ENCODE measurements at regions not wholly inside any gene's neighbourhood (a gene's known extent, or its start where the extent isn't known, plus 50 kb on each side); places are given as distances from the start of the nearest gene placed in this dataset.
"Not testable (repeated sequence)": the region's sequence is repeated elsewhere in the genome, so short reads cannot be mapped to it uniquely, and the experiment has no call there.

GRCh38 chr4:158410272-158410671 lies 111.4 kb upstream of the RXFP1 start:
- no TSS peak for BruUV-seq (replicated peaks)
- POLR2A ChIA-PET (ENCODE audit: low non-redundant PET): no interaction called here
- intact Hi-C loops (cut with micrococcal nuclease; ENCODE audit: unreplicated experiment): loop anchor here (2.0 to 10.0 kb wide), 3 partner anchors 215 to 795 kb away; no protein-coding TSS in a partner anchor
- Histone ChIP-seq H3K27me3 (replicated peaks; ENCODE audit: insufficient read depth, low read depth, low read length, poor library complexity) (no peaks in the 10 kb centered on the region), H3K4me3 (ENCODE audit: low read depth, low read length, poor library complexity, severe bottlenecking) (no peak overlapping the region), H3K9me3 (ENCODE audit: low read depth, low read length, poor library complexity, severe bottlenecking) (no peaks in the 10 kb centered on the region), H3K4me1 (ENCODE audit: insufficient read depth, low read length, poor library complexity, severe bottlenecking) (no peaks in the 10 kb centered on the region), H3K36me3 (ENCODE audit: insufficient read depth, low read length, poor library complexity, severe bottlenecking) (no peaks in the 10 kb centered on the region), H3K27ac (ENCODE audit: low read depth, low read length, poor library complexity, severe bottlenecking) (no peak overlapping the region)
- peak; percentile 44 for DNase-seq (ENCODE audit: low spot score)
- CTCF ChIA-PET: interaction anchor here (0.6 kb wide), 1 partner anchor 211 kb away, joined by 3 read pairs; no protein-coding TSS in a partner anchor
- TF ChIP-seq CTCF (conservative IDR thresholded peaks at IDR 0.05; ENCODE audit: low read depth, low read length) (peak; percentile 39; the same call in 1 of the 2 replicates), EZH2 (IDR thresholded peaks at IDR 0.05; ENCODE audit: borderline replicate concordance, low read depth, low read length, poor library complexity, severe bottlenecking) (no peak)

GRCh38 chr4:158411269-158411668 lies 110.4 kb upstream of the RXFP1 start:
- intact Hi-C loops (cut with micrococcal nuclease; ENCODE audit: unreplicated experiment): loop anchor here (2.0 to 10.0 kb wide), 3 partner anchors 214 to 794 kb away; no protein-coding TSS in a partner anchor
- BruUV-seq (replicated peaks): no TSS peak
- POLR2A ChIA-PET (ENCODE audit: low non-redundant PET): no interaction called here
- CTCF ChIA-PET: no interaction called here
- Histone ChIP-seq H3K36me3 (ENCODE audit: insufficient read depth, low read length, poor library complexity, severe bottlenecking) (no peaks in the 10 kb centered on the region), H3K27me3 (replicated peaks; ENCODE audit: insufficient read depth, low read depth, low read length, poor library complexity) (no peaks in the 10 kb centered on the region), H3K27ac (ENCODE audit: low read depth, low read length, poor library complexity, severe bottlenecking) (no peak overlapping the region), H3K4me3 (ENCODE audit: low read depth, low read length, poor library complexity, severe bottlenecking) (no peak overlapping the region), H3K9me3 (ENCODE audit: low read depth, low read length, poor library complexity, severe bottlenecking) (no peaks in the 10 kb centered on the region), H3K4me1 (ENCODE audit: insufficient read depth, low read length, poor library complexity, severe bottlenecking) (no peaks in the 10 kb centered on the region)
- peak; percentile 35 for DNase-seq (ENCODE audit: low spot score)
- TF ChIP-seq CTCF (conservative IDR thresholded peaks at IDR 0.05; ENCODE audit: low read depth, low read length) (no peak), EZH2 (IDR thresholded peaks at IDR 0.05; ENCODE audit: borderline replicate concordance, low read depth, low read length, poor library complexity, severe bottlenecking) (no peak)

- H3K36me3 ChIP-seq (ENCODE audit: insufficient read depth, low read length, poor library complexity, severe bottlenecking); H3K4me3 ChIP-seq (ENCODE audit: low read depth, low read length, poor library complexity, severe bottlenecking); H3K9me3 ChIP-seq (ENCODE audit: low read depth, low read length, poor library complexity, severe bottlenecking); BruUV-seq (replicated peaks); CTCF ChIA-PET; H3K4me1 ChIP-seq (ENCODE audit: insufficient read depth, low read length, poor library complexity, severe bottlenecking); DNase-seq (ENCODE audit: low spot score); H3K27ac ChIP-seq (ENCODE audit: low read depth, low read length, poor library complexity, severe bottlenecking); H3K27me3 ChIP-seq (replicated peaks; ENCODE audit: insufficient read depth, low read depth, low read length, poor library complexity); POLR2A ChIA-PET (ENCODE audit: low non-redundant PET): not testable (repeated sequence)
- TF ChIP-seq CTCF (conservative IDR thresholded peaks at IDR 0.05; ENCODE audit: low read depth, low read length): peak; percentile 27; the same call in 1 of the 2 replicates
- intact Hi-C loops (cut with micrococcal nuclease; ENCODE audit: unreplicated experiment): loop anchor here (10.0 kb wide), 1 partner anchor 786 kb away; no protein-coding TSS in a partner anchor
These were observed 103.0 kb upstream of the RXFP1 start for GRCh38 chr4:158418679-158419078.

Measured in A673 (cell line).